PC-3 (cell line): ENCODE measurements at regions not wholly inside any gene's neighbourhood (a gene's known extent, or its start where the extent isn't known, plus 50 kb on each side); places are given as distances from the start of the nearest gene placed in this dataset.

Experiments
- ATAC-seq: fragments of 200-7000 bp; cut with Tn5 transposase; 2 replicates; pipeline ENCODE4 v1.9.1; 2020; ENCODE audit warnings: mild to moderate bottlenecking, moderate library complexity
- BruUV-seq: library from RNA; stranded (reverse); fragments of 400-500 nt; replicated peaks from 2 replicates; lab custom pipeline; 2021; lab: Mats Ljungman, UMichigan
- CTCF ChIA-PET: fragments of 300-600 bp; sonication (Branson Sonifier 250); formaldehyde crosslinking; loops from one replicate; lab custom pipeline; 2022; ENCODE audit warnings: antibody characterized with exemption; lab: Charles Lee
- POLR2A ChIA-PET: fragments of 300-600 bp; sonication (Branson Sonifier 250); formaldehyde crosslinking; loops from one replicate; lab custom pipeline; 2022; ENCODE audit warnings: antibody characterized with exemption; ENCODE audit not compliant: unreplicated experiment; lab: Charles Lee
- DNase-seq: peaks from one replicate; pipeline ENCODE4 v3.0.0-alpha.2; 2015
- H2AFZ ChIP-seq: fragments of 300-600 bp; sonication (generic); 2 replicates; pipeline ENCODE4 v1.6.0; 2016; ENCODE audit warnings: antibody characterized with exemption, low read length
- H3F3A ChIP-seq: fragments of 300-600 bp; sonication (generic); one replicate; pipeline ENCODE4 v1.6.0; 2017; ENCODE audit warnings: antibody characterized with exemption, low read length, control low read depth, mild to moderate bottlenecking; ENCODE audit not compliant: unreplicated experiment
- H3K27ac ChIP-seq: fragments of 300-600 bp; sonication (generic); 2 replicates; pipeline ENCODE4 v1.5.1; 2016; ENCODE audit warnings: mild to moderate bottlenecking, low read length
- H3K27me3 ChIP-seq: fragments of 300-600 bp; sonication (generic); 2 replicates; pipeline ENCODE4 v1.6.1; 2016; ENCODE audit warnings: low read length, mixed read lengths
- H3K36me3 ChIP-seq: fragments of 300-600 bp; sonication (generic); 2 replicates; pipeline ENCODE4 v1.6.1; 2016; ENCODE audit warnings: low read depth, mixed run types, low read length, mixed read lengths
- H3K4me1 ChIP-seq: fragments of 300-600 bp; sonication (generic); 2 replicates; pipeline ENCODE4 v1.5.1; 2016; ENCODE audit warnings: low read length; ENCODE audit not compliant: insufficient read depth
- H3K4me2 ChIP-seq: fragments of 300-600 bp; sonication (generic); 2 replicates; pipeline ENCODE4 v1.6.0; 2016; ENCODE audit warnings: low read length
- H3K4me3 ChIP-seq: fragments of 300-600 bp; sonication (generic); 2 replicates; pipeline ENCODE4 v1.5.1; 2016; ENCODE audit warnings: mild to moderate bottlenecking, low read length, mixed read lengths
- H3K79me2 ChIP-seq: fragments of 300-600 bp; sonication (generic); 2 replicates; pipeline ENCODE4 v1.6.1; 2017; ENCODE audit warnings: low read length, mixed read lengths
- H3K9ac ChIP-seq: fragments of 300-600 bp; sonication (generic); 2 replicates; pipeline ENCODE4 v1.6.0; 2016; ENCODE audit warnings: mild to moderate bottlenecking, low read length
- H3K9me2 ChIP-seq: fragments of 300-600 bp; sonication (generic); replicated peaks from 2 replicates; pipeline ENCODE4 v1.6.1; 2016; ENCODE audit warnings: mixed run types, low read length, mixed read lengths
- H3K9me3 ChIP-seq: fragments of 300-600 bp; sonication (generic); 2 replicates; pipeline ENCODE4 v1.6.1; 2016; ENCODE audit warnings: low read length, mixed read lengths
- H4K20me1 ChIP-seq: fragments of 300-600 bp; sonication (generic); 2 replicates; pipeline ENCODE4 v1.6.1; 2016; ENCODE audit warnings: low read length, mixed read lengths
- CTCF ChIP-seq: fragments of 300-600 bp; sonication (generic); conservative IDR thresholded peaks from 2 replicates; pipeline ENCODE4 v1.5.1; 2017; ENCODE audit warnings: antibody characterized with exemption, low read depth, mild to moderate bottlenecking, low read length
- EZH2 ChIP-seq: fragments of 300-600 bp; sonication (generic); IDR thresholded peaks from one replicate; pipeline ENCODE4 v1.6.1; 2017; ENCODE audit warnings: antibody characterized with exemption, mild to moderate bottlenecking, low read length; ENCODE audit not compliant: unreplicated experiment
- EZH2phosphoT487 ChIP-seq: fragments of 300-600 bp; sonication (generic); IDR thresholded peaks from 2 replicates; pipeline ENCODE4 v1.6.1; 2018; ENCODE audit warnings: mild to moderate bottlenecking, antibody characterized with exemption, low read length, borderline replicate concordance
- intact Hi-C: fragments of 100-400 bp; cut with micrococcal nuclease; formaldehyde crosslinking; loops from 2 replicates; pipeline ENCODE4 v1.9.0; 2023

- ATAC-seq, result peak; percentile 94
- no TSS peak for BruUV-seq
Measured at GRCh38 chr3:56923526-56924224, 121.9 kb upstream of the ARHGEF3 start.

GRCh38 chr3:56921573-56922453 lies 120.1 kb upstream of the ARHGEF3 start:
- Histone ChIP-seq H3K4me2 (no peak overlapping the region), H3K9me3 (no peaks in the 10 kb centered on the region), H2AFZ (no peak overlapping the region), H3K9ac (no peak overlapping the region), H3K79me2 (no peaks in the 10 kb centered on the region), H3K36me3 (no peaks in the 10 kb centered on the region), H3K27me3 (no peaks in the 10 kb centered on the region), H3K9me2 (no peaks in the 10 kb centered on the region), H3F3A (no peaks in the 10 kb centered on the region), H3K4me3 (no peak overlapping the region), H3K27ac (no peak overlapping the region), H4K20me1 (no peaks in the 10 kb centered on the region), H3K4me1 (peaks cover 19% of the 10 kb centered on the region)
- ChIA-PET POLR2A (no interaction called here), CTCF (no interaction called here)
- BruUV-seq, result no TSS peak
- ATAC-seq, result no peak
- TF ChIP-seq EZH2 (no peak), EZH2phosphoT487 (no peak), CTCF (no peak)
- no peak for DNase-seq
- intact Hi-C loops, result loop anchor here (5.0 kb wide), 2 partner anchors 65 to 110 kb away; no protein-coding TSS in a partner anchor

More at GRCh38 chr3:56923526-56924224, 121.9 kb upstream of the ARHGEF3 start:
- no peaks in the 10 kb centered on the region for H3K9me2 ChIP-seq
- intact Hi-C loops, result loop anchor here (5.0 kb wide), 2 partner anchors 66 to 111 kb away; no protein-coding TSS in a partner anchor
- H3K4me3 ChIP-seq, result no peak overlapping the region
- peak overlapping the region; percentile 30 for H3K9ac ChIP-seq
- no peaks in the 10 kb centered on the region for H3K27me3 ChIP-seq
- peak; percentile 80 for DNase-seq
- ChIA-PET CTCF (interaction anchor here (0.5 kb wide), 1 partner anchor 128 kb away, joined by 6 read pairs; no protein-coding TSS in a partner anchor), POLR2A (no interaction called here)
- peak overlapping the region; percentile 66 for H3K27ac ChIP-seq
- TF ChIP-seq EZH2 (no peak), EZH2phosphoT487 (no peak), CTCF (no peak)
- H2AFZ ChIP-seq, result peak overlapping the region; percentile 42
- H3F3A ChIP-seq, result no peaks in the 10 kb centered on the region
- no peaks in the 10 kb centered on the region for H3K9me3 ChIP-seq
- H3K4me2 ChIP-seq, result peak overlapping the region; percentile 33
- no peaks in the 10 kb centered on the region for H3K36me3 ChIP-seq
- no peaks in the 10 kb centered on the region for H3K79me2 ChIP-seq
- no peaks in the 10 kb centered on the region for H4K20me1 ChIP-seq
- peaks cover 22% of the 10 kb centered on the region for H3K4me1 ChIP-seq
